ENCODE measurements at regions not wholly inside any gene's neighbourhood (a gene's known extent, or its start where the extent isn't known, plus 50 kb on each side); places are given as distances from the start of the nearest gene placed in this dataset.
"Not testable (repeated sequence)": the region's sequence is repeated elsewhere in the genome, so short reads cannot be mapped to it uniquely, and the experiment has no call there.

DNA sequence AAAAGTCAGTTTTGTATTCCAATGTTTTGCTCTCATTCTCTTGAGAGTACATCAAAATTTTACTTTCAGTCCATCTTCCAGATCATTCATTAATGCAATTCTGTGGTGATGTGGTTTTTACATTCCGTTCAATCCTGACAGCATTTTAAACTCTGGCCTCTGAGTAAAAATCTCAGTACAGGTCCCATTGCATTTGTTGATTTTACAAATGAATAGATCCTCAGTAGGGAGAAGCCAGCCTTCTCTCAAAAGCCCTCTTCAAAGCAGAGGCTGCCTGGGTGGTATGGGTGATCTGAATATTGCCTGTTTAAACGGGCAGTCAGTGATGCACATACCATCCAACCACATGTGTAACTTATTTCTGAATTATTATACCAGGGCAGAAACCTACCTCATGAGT, 72.5 kb upstream of the TSC22D2 start:
- H3K27me3 Mint-ChIP-seq: peaks cover 8% of the 10 kb centered on the region
- H3K4me1 Mint-ChIP-seq: no peaks in the 10 kb centered on the region
- peaks cover 0 to 2% (median 2%) of the 10 kb centered on the region in 3 donors for H3K9me3 Mint-ChIP-seq
- H3K27ac Mint-ChIP-seq: no peak overlapping the region
- no peak overlapping the region for H3K4me3 Mint-ChIP-seq
- peaks cover 3% of the 10 kb centered on the region for H3K36me3 Mint-ChIP-seq

DNA sequence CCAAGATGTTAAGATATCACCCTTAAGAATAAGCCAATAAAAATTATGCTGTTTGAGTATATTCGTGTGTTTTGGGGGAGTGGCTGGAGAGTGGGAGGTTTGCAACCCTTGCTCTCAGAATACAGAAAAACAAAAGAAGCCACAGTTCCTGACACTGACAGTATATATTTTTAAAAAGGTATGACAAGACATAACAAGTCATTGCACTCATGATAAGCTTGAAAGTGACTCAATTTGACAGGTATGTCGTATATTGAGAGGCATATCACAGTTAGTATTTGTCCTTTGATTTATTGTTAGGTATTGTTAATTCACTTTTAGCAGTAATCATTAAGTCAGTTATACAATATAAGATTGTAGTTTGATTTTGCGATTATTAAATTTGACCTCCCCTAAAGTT, 73.1 kb upstream of the TSC22D2 start:
- no peaks in the 10 kb centered on the region for H3K4me1 Mint-ChIP-seq
- H3K27me3 Mint-ChIP-seq: peaks cover 8% of the 10 kb centered on the region
- H3K36me3 Mint-ChIP-seq: peaks cover 3% of the 10 kb centered on the region
- H3K4me3 Mint-ChIP-seq: no peak overlapping the region
- peaks cover 0 to 2% (median 2%) of the 10 kb centered on the region in 3 donors for H3K9me3 Mint-ChIP-seq
- H3K27ac Mint-ChIP-seq: no peak overlapping the region

DNA sequence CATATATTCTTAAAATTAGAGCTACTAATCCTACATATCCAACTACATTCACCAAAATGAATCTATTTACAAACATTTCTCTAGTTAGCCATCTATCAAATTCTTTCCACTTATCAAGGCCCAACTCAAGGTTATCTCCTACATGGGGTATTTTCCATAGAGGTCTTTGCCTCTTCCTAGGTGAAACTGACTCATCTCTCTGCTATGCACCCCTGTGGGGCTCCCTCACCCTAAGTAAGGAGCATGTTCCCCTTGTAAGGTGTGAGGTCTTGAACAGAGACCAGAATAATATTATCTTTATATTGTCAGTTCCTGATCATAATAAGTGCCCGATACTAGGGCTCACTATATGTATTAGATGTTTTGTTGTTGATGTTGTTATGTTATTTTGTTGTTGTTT, 74.6 kb upstream of the TSC22D2 start:
- Mint-ChIP-seq H3K9me3 (peaks cover 0 to 2% (median 2%) of the 10 kb centered on the region in 3 donors), H3K27me3 (peaks cover 8% of the 10 kb centered on the region), H3K4me3 (no peak overlapping the region), H3K36me3 (peaks cover 5% of the 10 kb centered on the region), H3K27ac (no peak overlapping the region), H3K4me1 (no peaks in the 10 kb centered on the region)

DNA sequence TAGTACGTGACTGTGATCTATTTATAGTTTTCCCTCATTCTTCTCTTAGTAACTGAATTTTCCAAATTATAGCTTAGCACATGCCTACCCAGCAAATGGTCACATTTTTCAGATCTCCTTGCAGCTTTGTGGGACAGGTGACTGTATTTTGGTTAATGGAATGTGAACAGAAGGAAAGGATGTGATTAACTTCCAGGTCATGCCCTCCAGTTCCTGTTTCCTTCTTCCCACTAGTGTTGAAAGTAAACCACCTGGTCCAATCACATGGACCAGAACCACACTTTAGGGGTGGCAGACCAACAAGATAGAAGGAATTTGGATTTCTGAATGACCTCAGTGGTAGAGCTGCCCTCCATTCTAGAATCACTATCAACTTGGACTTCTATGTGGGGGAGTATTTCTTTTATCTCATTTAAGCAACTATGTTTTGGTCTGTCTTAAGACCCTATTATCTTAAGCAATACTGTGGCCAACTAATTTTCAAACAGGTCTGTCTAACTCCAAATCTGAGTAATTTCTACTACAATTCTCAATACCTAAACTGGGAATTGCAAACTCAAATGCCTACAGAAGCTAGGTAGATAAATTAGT, 76.0 kb upstream of the TSC22D2 start:
- no peak overlapping the region for H3K4me3 Mint-ChIP-seq
- H3K9me3 Mint-ChIP-seq: peaks cover 0 to 2% (median 2%) of the 10 kb centered on the region in 3 donors
- H3K4me1 Mint-ChIP-seq: no peaks in the 10 kb centered on the region
- peaks cover 5% of the 10 kb centered on the region for H3K36me3 Mint-ChIP-seq
- H3K27ac Mint-ChIP-seq: no peak overlapping the region
- H3K27me3 Mint-ChIP-seq: peaks cover 9% of the 10 kb centered on the region

DNA sequence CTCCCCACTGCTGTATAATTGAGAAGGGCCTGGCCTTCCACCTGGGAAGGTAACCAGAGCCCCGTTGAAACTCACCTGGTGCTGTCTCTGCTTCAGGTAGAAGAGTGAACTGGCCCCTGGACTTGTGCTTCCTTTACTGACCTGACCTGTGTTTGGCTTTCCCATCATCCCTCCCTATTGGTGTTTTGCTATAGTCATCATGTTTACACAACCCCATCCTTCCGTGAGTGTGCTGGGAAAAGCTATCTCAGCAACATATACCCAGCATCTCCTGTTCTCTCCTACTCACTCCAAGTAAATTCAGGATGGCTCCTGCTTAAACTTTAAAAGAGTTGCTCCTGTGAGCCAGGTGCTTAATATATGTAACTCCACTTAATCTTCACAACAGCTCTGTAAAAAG, 77.2 kb upstream of the TSC22D2 start:
- no peaks in the 10 kb centered on the region for H3K4me1 Mint-ChIP-seq
- H3K4me3 Mint-ChIP-seq: no peak overlapping the region
- H3K27me3 Mint-ChIP-seq: peaks cover 6% of the 10 kb centered on the region
- peaks cover 3% of the 10 kb centered on the region for H3K36me3 Mint-ChIP-seq
- no peak overlapping the region for H3K27ac Mint-ChIP-seq
- peaks cover 0 to 2% (median 2%) of the 10 kb centered on the region in 3 donors for H3K9me3 Mint-ChIP-seq

DNA sequence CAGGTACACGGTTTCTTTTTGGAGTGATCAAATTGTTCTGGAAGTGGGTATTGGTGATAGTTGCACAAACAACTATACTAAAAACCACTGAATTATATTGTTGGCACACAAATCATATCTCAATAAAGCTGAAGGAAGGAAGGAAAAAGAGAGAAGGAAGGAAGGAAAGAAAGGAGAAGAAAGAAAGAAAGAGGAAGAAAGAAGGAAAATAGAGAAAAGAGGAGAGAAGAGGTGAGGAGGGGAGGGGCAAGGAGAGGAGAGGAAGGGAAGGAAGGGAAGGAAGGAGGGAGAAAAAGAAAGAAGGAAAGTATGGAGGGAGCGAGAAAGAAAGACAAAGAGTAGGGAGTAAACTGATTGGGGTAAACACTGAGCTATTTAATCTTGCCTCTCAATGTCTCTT, 77.9 kb upstream of the TSC22D2 start:
- Mint-ChIP-seq H3K4me1 (no peaks in the 10 kb centered on the region), H3K9me3 (peaks cover 0 to 4% (median 2%) of the 10 kb centered on the region in 3 donors), H3K27ac (no peak overlapping the region), H3K36me3 (peaks cover 3% of the 10 kb centered on the region), H3K4me3 (no peak overlapping the region), H3K27me3 (peaks cover 3% of the 10 kb centered on the region)

DNA sequence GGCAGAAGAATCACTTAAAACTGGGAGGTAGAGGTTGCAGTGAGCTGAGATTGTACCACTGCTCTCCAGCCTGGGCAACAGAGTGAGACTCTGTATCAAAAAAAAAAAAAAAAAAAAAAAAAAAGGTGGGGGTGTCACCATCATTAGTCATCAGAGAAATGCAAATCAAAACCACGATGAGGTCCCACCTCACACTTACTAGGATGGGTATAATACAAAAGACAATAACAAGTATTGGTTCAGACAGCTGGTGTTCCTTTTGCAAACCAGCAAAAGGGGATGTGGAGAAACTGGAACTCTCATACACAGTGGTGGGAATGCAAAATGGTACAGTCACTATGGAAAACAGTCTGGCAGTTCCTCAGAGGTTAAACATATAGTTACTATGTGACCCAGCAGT, 78.7 kb upstream of the TSC22D2 start:
- no peaks in the 10 kb centered on the region for H3K4me1 Mint-ChIP-seq
- peaks cover 3% of the 10 kb centered on the region for H3K36me3 Mint-ChIP-seq
- H3K9me3 Mint-ChIP-seq: peaks cover 0 to 4% (median 2%) of the 10 kb centered on the region in 3 donors
- no peak overlapping the region for H3K4me3 Mint-ChIP-seq
- H3K27me3 Mint-ChIP-seq: peaks cover 3% of the 10 kb centered on the region
- no peak overlapping the region for H3K27ac Mint-ChIP-seq

DNA sequence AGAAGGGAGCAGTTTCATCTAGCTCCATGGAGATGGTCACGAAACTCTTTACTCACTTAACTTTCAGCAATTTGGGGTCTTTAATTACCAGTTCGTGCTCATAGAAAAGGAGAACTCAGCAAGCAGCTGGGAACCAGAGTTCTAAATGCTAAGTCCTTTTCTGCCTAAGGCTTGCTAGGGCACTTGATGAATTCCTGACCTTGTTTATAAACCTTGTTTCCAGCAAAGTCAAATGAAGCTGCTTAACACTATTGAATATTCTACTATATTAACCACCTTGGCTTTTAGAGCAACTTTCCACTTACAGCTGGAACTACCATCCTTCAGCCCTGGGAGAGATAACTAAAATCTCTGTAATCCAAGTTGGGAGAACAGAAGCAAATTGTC, 79.5 kb upstream of the TSC22D2 start:
- Mint-ChIP-seq H3K27me3 (peaks cover 3% of the 10 kb centered on the region), H3K9me3 (peaks cover 0 to 2% (median 2%) of the 10 kb centered on the region in 3 donors), H3K27ac (no peak overlapping the region), H3K4me3 (no peak overlapping the region), H3K36me3 (peaks cover 2% of the 10 kb centered on the region), H3K4me1 (no peaks in the 10 kb centered on the region)

DNA sequence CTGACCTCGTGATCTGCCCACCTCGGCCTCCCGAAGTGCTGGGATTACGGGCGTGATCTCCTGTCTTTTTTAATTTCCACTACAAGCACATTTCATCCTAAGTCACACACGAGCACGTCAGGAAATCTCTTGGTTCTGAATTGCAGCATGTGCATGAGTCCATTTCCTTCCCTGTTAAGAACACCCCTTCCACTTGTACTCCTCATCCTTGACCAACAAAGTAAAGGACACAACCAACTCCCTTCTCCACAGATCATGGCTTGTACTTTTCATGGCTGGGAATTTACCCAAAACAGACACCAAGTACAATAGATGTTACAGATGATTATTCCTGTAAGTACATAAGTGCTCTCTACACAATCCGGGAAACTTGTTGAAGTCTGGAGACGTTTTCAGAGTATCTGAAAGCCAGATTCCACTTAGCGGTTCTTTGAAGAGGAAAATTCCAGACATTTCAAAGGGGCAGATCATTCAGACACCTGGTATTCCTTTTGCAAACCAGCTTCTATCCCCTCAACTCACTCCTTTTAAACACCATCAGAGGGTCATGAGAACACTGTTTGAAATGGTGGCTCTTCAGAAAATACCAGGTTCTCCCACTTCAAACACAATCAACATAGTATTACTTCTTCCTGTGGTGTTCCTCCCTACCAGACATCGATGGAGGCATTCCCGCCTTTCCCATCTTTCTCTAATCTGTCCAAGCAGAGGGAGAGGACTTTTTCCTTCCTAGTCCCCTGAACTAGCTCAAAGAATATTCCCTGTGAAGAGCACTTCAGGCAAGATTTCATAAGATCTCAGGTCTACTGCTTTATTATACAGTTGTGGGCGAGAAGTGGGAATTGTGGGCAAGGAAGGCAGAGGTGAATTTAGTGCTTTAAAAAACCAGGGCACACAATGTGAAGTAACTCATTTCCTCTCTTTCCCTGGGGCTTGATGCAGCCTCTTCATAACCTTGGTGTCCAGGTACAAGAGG, 80.1 kb upstream of the TSC22D2 start:
- Mint-ChIP-seq H3K36me3 (peaks cover 1% of the 10 kb centered on the region), H3K27me3 (peaks cover 3% of the 10 kb centered on the region), H3K9me3 (peaks cover 0 to 2% (median 2%) of the 10 kb centered on the region in 3 donors), H3K27ac (peak overlapping the region in 1 of 3 donors; percentile 57), H3K4me1 (no peaks in the 10 kb centered on the region), H3K4me3 (no peak overlapping the region)

DNA sequence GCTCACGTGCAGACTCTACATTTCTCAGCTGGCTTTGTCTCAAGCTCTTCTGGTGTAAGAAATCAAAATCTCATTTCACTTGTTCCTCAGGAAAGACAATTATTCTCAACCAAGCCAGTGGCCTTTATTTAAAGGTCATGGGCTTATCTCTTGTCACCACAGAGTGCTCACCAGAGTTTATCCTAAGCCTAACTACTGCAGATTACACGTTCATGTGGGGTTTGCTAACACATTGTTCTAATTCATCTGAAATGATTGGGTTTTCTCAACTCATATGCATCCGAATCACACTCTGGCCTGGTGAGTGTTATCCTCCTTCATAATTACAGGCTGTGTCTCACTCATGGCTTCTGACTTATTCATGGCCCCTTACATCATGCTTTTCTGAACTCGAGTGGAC, 83.3 kb upstream of the TSC22D2 start:
- Mint-ChIP-seq H3K27ac (no peak overlapping the region), H3K27me3 (peaks cover 3% of the 10 kb centered on the region), H3K4me3 (no peak overlapping the region), H3K36me3 (peaks cover 1% of the 10 kb centered on the region), H3K4me1 (peaks cover 0 to 3% (median 1%) of the 10 kb centered on the region in 3 donors), H3K9me3 (peaks cover 0 to 8% (median 0%) of the 10 kb centered on the region in 3 donors)

DNA sequence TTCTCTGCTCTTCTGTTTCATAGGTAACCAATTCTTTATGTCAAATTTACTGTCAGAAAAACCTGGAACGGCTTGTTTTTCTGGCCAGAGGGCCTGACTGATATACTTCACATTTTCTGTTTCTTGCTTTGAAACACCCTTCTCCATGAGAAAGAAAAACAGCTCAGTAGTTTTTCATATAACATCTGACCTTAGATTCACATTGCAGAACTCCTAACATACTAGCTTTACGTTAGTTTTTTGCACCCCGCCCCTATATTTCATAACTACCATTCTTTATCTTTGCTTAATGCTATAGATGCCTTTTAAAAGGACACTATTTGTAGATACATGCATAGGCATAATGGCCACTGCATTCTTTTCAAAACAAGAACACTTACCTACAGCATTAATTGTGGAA, 83.9 kb upstream of the TSC22D2 start:
- no peak overlapping the region for H3K4me3 Mint-ChIP-seq
- no peak overlapping the region for H3K27ac Mint-ChIP-seq
- peaks cover 1% of the 10 kb centered on the region for H3K36me3 Mint-ChIP-seq
- peaks cover 3% of the 10 kb centered on the region for H3K27me3 Mint-ChIP-seq
- peaks cover 0 to 3% (median 1%) of the 10 kb centered on the region in 3 donors for H3K4me1 Mint-ChIP-seq
- H3K9me3 Mint-ChIP-seq: peaks cover 0 to 8% (median 0%) of the 10 kb centered on the region in 3 donors

DNA sequence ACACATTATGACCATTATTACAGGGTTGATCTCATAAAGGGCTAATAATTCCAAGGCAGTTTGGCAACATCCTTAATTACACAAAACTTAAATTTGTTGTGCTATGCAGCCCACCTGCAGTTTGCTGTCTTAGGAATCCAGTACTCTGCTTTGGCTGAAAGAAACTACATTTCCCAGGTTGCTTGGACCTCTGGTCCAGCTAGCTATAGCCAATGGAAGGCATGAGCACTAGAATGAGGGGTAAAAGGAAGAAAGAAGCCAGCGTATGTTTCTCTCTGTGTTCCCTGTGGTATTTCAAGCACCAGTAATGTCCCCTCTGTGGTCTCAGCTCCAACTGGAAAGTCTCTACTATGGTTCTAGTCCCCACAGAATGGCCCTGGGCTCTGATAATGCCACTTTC, 84.3 kb upstream of the TSC22D2 start:
- H3K27ac Mint-ChIP-seq: no peak overlapping the region
- H3K36me3 Mint-ChIP-seq: peaks cover under 1% of the 10 kb centered on the region
- H3K9me3 Mint-ChIP-seq: peaks cover 0 to 8% (median 0%) of the 10 kb centered on the region in 3 donors
- H3K4me3 Mint-ChIP-seq: no peak overlapping the region
- peaks cover 0 to 3% (median 1%) of the 10 kb centered on the region in 3 donors for H3K4me1 Mint-ChIP-seq
- H3K27me3 Mint-ChIP-seq: peaks cover 3% of the 10 kb centered on the region

DNA sequence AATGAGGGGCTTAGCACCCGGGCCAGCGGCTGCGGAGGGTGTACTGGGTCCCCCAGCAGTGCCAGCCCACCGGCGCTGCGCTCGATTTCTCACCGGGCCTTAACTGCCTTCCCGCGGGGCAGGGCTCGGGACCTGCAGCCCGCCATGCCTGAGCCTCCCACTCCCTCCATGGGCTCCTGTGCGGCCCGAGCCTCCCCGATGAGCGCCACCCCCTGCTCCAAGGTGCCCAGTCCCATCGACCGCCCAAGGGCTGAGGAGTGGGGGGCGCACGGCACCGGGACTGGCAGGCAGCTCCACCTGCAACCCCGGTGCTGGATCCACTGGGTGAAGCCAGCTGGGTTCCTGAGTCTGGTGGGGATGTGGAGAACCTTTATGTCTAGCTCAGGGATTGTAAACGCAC, 85.0 kb upstream of the TSC22D2 start:
- H3K27me3 Mint-ChIP-seq, H3K4me3 Mint-ChIP-seq, H3K9me3 Mint-ChIP-seq, H3K36me3 Mint-ChIP-seq, H3K27ac Mint-ChIP-seq, H3K4me1 Mint-ChIP-seq: not testable (repeated sequence)

DNA sequence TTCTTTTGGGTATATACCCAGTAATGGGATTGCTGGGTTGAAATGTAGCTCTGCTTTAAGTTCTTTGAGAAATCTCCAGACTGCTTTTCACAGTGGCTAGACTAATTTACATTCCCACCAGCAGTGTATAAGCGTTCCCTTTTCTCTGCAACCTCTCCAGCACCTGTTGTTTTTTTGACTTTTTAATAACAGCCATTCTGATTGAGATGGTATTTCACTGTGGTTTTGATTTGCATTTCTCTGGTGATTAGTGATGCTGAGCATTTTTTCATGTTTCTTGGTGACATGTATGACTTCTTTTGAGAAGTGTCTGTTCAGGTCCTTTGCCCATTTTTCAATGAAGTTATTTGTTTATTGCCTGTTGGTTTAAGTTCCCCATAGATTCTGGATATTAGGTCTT, 87.1 kb upstream of the TSC22D2 start:
- H3K27me3 Mint-ChIP-seq, H3K4me1 Mint-ChIP-seq, H3K4me3 Mint-ChIP-seq, H3K36me3 Mint-ChIP-seq, H3K27ac Mint-ChIP-seq, H3K9me3 Mint-ChIP-seq: not testable (repeated sequence)

DNA sequence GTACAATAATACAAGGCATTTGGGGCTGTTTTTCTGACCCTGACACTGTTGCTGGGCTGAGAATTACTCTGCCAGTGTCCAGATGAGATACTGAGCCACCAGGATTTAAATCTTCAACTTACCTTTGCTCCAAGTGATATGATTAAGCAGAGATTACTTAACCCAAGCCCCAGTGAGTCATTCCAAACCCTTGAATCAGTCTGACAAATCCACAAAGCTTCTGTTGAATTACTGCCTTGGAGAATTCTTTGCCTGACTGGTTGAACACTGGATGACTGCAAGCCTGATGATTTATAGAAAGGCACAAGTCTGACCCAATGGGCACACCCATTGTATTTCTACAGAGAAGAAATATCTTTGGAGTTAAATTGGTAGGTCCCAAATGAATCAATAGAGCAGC, 88.2 kb upstream of the TSC22D2 start:
- Mint-ChIP-seq H3K27ac (no peak overlapping the region), H3K36me3 (no peaks in the 10 kb centered on the region)

More for the DNA sequence above, 88.2 kb upstream of the TSC22D2 start:
- Mint-ChIP-seq H3K4me3 (no peak overlapping the region), H3K27me3 (peaks cover 2% of the 10 kb centered on the region), H3K9me3 (peaks cover 0 to 8% (median 0%) of the 10 kb centered on the region in 3 donors), H3K4me1 (peaks cover 0 to 3% (median 1%) of the 10 kb centered on the region in 3 donors)
